ENCODE measurements at regions not wholly inside any gene's neighbourhood (a gene's known extent, or its start where the extent isn't known, plus 50 kb on each side); places are given as distances from the start of the nearest gene placed in this dataset.
"Not testable (repeated sequence)": the region's sequence is repeated elsewhere in the genome, so short reads cannot be mapped to it uniquely, and the experiment has no call there.

GRCh38 chrX:149420566-149420965 is 84.5 kb downstream of the IDS start:
- not testable (repeated sequence) for DNase-seq (ENCODE audit: low spot score)

DNA sequence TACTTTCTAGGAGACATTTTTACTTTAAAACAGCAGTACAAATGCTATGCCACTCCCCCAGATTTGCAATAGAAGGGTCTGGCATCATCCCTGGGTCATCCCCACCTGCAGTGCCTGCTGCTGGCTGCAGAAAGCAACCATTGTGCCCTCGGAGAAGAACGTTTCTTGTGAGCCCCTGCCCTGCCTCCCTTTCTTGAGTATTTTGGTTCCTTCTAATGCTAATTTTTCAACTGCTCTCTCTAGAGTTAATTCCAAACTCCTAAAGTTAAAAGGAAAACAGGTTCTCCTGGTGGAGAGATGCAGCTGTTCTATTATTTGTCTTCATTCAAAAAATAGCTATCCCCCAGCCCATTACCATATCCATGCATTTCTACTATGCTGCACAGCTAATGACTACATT is 107.1 kb downstream of the IDS start:
- no peak for DNase-seq (ENCODE audit: low spot score)

GRCh38 chrX:149392921-149393320 is 112.2 kb downstream of the IDS start:
- DNase-seq (ENCODE audit: low spot score) = no peak

DNA sequence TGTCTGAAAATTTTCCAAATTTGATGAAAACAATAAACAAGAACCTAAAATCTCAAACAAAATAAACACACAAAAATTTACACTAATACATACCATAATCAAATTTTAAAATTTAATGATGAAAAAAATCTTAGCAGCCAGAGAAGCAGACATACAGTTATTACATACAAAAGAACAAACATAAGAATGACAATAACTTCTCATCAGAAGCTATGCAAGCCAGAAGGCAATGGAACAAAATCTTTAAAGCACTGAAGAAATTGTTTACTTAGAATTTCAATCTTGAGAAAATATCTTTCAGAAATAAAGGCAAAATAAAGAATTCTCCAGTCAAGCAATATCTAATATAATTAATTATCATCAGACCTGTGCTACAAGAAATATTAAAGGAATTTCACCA is 121.3 kb downstream of the IDS start:
- DNase-seq (ENCODE audit: low spot score) = no peak

DNA sequence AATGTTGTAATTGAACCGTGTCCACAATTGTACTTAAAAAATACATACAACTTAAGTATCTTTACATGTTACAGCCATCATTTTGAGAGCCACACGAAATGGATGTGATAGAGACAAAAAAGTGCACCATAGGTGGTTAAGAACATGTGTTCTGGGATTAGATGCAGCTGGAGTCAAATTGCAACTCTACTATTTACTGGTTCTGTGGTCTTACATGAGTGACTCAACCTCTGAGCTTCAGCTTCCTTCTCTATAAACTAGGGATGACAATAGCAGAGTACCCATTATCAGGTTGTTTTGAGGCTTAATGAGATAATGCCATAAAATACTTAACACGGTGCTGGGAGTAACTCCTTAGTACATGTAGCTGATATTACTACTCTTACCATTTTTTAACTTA is 130.4 kb downstream of the IDS start:
- DNase-seq (ENCODE audit: low spot score) = no peak

GRCh38 chrX:149372866-149373265 is 132.2 kb downstream of the IDS start:
- peak; percentile 13 for DNase-seq (ENCODE audit: low spot score)

GRCh38 chrX:149371986-149372385 is 133.1 kb downstream of the IDS start:
- no peak for DNase-seq (ENCODE audit: low spot score)

- DNase-seq (ENCODE audit: low spot score) = no peak
These were observed 135.0 kb downstream of the IDS start for GRCh38 chrX:149370097-149370496.

- DNase-seq (ENCODE audit: low spot score) = no peak
These were observed 139.6 kb downstream of the IDS start for GRCh38 chrX:149365552-149365951.

GRCh38 chrX:149365061-149365460 is 140.0 kb downstream of the IDS start:
- DNase-seq (ENCODE audit: low spot score) = peak; percentile 56

GRCh38 chrX:149363965-149364364 is 141.1 kb downstream of the IDS start:
- DNase-seq (ENCODE audit: low spot score) = no peak

- DNase-seq (ENCODE audit: low spot score) = no peak
These were observed 158.8 kb downstream of the IDS start for GRCh38 chrX:149346306-149346705.

DNA sequence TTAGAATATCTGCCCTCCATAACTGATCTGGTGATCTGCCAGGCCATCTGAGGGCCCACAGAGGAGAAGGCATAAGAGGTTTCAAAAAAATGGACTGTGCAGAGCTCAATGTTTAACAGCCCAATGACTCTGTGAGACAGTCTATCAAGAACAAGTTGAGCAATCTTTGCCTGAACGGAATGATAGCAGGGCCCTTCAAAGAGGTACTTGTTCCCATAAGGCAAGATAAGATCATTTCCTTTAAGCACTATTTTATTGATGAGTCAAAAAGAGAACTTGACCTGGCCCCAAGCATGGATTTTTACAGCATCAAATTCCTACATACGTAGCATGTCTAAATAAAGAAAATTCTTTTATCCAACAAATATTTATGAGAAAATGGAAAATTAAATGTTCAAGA is 182.8 kb downstream of the IDS start:
- DNase-seq (ENCODE audit: low spot score) = no peak

DNA sequence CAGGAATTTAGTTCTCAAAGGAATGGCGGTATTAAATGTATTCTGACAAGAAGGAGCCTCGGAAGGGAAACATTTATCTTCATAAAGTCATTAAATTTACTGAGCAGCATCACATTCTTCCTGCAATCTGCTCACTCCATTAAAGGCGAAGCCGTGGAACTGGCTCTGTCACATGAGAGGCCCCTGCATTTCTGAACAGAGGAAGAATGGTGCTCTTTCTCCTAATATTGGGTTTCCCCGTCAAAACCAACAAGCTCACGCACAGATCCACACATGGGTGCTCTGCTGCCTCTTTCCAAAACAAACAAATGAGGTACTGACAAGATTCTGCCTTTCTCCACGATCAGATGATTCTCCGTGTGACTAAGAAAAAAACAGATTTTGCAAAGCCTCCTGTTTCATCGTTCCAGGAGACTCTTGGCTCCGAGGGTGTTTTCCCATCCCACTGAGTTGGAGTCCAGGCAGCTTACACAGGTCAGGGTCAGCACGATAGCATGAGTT is 191.2 kb downstream of the IDS start:
- peak; percentile 6 for DNase-seq (ENCODE audit: low spot score)

DNA sequence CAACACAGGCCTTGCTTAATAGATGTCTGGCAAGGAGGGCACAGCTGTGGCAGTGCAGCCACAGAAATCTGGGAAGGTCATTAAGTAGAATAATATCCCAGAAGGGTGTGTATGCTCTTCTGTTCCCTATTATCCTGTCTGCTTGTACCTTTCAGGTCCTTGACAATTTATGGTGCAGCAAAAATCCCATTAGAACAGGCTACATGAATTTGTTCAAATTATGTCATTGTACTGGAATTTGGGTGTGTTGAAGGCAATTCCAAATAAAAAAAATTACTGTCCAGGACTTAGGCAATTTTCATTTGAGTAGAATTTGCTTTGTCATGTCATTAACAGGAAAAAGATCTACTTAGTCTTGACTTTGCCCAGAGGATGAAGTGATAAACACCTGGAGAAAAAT is 192.1 kb downstream of the IDS start:
- DNase-seq (ENCODE audit: low spot score) = no peak

DNA sequence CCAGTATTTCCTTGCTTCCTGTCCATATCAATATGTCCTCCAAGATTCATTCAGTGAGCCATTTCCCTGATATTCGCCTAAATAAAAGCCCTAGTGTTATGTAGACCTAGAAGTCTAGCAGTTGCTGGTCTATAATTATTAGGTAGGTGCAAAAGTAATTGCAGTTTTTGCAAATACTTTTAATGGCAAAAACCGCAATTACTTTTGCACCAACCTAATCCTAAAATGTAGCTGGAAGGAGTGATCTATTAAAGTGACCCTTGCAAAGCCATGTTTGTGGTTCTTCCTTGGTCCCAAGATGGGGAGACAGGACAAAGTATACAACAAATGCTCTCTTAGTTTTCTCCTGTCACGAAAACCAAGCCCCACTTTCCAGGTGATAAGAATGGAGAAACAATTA is 193.0 kb downstream of the IDS start:
- DNase-seq (ENCODE audit: low spot score) = no peak

- no peak for DNase-seq (ENCODE audit: low spot score)
These were observed 202.4 kb downstream of the IDS start for GRCh38 chrX:149302705-149303104.

GRCh38 chrX:149298111-149298510 is 207.0 kb downstream of the IDS start:
- DNase-seq (ENCODE audit: low spot score) = no peak

DNA sequence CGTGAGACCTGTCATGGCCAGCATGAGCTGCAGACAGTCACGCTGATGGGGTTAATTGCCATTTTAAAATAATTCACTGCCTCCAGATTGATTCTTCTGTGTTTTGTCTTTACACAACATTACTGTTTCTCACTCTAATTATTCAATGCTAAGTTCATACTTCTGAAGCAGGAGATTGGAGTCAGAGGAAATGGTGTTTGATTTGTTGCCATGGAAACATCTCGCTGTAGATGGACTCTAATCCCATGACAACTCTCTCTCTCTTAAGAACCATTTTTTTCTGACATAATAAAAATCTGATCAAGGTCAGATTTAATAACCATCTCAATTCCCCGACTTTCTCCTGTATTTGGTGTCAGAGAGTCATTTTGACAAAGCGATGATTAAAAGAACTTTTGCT is 209.0 kb downstream of the IDS start:
- DNase-seq (ENCODE audit: low spot score) = no peak

GRCh38 chrX:149286940-149287349 is 218.2 kb downstream of the IDS start:
- peak; percentile 52 for DNase-seq (ENCODE audit: low spot score)

DNA sequence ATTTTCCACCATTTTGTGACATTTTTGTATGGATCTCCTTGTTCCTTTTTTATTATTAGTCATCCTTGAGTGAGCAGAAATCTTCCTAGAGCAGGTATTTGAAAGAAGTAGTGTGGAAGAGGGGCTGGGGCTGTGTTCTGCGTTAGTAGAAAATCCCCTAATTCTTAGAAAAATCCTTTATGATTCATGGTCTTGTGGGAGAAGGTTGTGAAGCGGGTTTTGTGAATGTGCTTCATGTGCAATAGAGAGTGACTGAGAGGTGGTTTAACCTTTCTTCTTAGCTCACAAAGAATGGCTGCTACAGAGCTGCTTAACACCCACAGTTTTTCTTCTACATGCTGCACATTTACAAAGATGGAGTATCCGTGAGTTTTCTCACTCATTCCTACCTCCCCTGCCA is 220.5 kb downstream of the IDS start:
- DNase-seq (ENCODE audit: low spot score) = no peak

DNA sequence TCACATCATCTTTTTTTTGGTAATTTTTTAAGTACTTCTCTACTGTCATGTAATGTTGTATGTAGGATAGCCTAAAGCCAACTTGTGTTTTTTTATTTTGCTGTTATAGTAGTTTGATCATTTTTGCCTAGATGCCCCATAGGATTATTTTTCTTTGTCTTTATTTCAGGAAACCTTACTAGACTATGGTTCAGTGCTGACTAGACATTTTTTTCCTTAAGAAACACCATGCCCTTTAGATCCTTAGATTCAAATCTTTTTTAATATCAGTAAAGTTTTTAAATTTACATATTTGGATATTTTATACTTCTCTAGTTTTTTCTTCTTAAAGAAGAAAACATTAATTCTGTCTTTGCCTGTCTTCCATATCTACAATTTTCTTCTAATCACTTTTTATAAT is 221.3 kb downstream of the IDS start:
- no peak for DNase-seq (ENCODE audit: low spot score)

DNA sequence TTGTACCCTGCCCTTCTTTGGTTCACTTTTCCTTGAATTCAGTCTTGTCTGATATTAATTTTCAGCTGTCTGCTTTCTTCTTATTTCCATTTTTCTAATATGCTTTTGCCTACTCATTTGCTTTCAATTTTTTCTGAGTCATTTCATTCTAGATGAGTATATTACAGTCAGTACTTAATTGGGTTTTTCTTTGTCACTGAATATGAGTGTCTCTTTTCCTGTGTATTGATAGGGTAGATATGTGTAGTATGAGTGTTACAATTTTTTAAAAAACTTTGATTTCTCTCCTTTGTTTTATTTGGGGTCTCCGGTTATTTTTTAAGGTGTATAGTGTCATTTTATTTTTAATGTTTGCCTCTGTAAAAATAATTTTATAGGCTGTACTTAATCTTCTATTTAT is 222.2 kb downstream of the IDS start:
- no peak for DNase-seq (ENCODE audit: low spot score)

GRCh38 chrX:149280011-149280410 is 225.1 kb downstream of the IDS start:
- DNase-seq (ENCODE audit: low spot score) = no peak

GRCh38 chrX:149275836-149276235 is 229.3 kb downstream of the IDS start:
- DNase-seq (ENCODE audit: low spot score) = no peak
